Fibroblast of lung (primary cell): ENCODE measurements at regions not wholly inside any gene's neighbourhood (a gene's known extent, or its start where the extent isn't known, plus 50 kb on each side); places are given as distances from the start of the nearest gene placed in this dataset.

Experiments
- CTCF ChIP-seq, 2 donors: IDR thresholded peaks in 1 of 2; conservative IDR thresholded peaks in 1 of 2; 1 replicate in 1 of 2; 2 replicates in 1 of 2; pipeline ENCODE4 v1.5.1; 2011 to 2012; ENCODE audit warnings: low read length in 2 of 2, control low read depth in 1 of 2, inconsistent platforms in 1 of 2, low read depth in 1 of 2, mild to moderate bottlenecking in 1 of 2
- EZH2 ChIP-seq: IDR thresholded peaks from 2 replicates; pipeline ENCODE4 v1.5.1; 2012; ENCODE audit warnings: low read length, control low read depth, mild to moderate bottlenecking; ENCODE audit errors: missing control alignments

GRCh38 chr12:88767699-88768098 is 187.4 kb upstream of the KITLG start:
- TF ChIP-seq CTCF (conservative IDR thresholded peaks at IDR 0.05 in 1 of 2, IDR thresholded peaks at IDR 0.05 in 1 of 2; ENCODE audit: low read depth in 1 of 2, low read length in 2 of 2) (no peak), EZH2 (no peak)
